ENCODE measurements at regions not wholly inside any gene's neighbourhood (a gene's known extent, or its start where the extent isn't known, plus 50 kb on each side); places are given as distances from the start of the nearest gene placed in this dataset.

DNA sequence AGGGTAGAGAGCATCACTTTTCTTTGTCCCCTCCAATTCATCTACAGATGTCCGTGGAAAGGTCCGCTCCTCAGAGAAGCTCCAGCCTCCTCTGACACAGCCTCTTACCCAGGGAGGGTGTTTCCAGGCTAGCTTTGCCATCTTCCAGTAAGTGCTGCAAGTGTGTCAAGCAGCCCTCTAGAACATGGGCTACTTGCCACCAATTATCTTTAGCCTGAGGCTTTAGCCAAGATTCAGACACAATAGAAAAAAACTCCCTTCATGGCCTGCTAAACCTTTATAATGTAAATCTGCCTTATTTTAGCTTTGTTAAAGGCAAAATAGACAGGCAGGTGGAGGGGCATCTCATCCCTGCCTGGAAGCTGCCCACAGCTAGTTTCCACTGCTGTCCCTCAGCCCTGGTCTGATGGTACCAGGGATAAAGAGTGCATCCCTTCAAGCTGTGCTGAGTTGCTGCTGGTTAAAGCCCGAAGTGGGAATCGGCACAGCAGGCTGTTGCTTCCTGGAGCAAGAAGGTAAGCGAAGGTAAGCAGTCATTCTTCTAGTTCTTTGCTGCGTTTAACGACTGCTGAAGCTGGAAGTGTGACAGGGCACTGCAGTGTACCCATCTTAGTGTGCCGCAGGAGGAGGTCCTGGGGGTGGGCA lies 190.1 kb upstream of the E2F8 start:
- intact Hi-C loops (cut with micrococcal nuclease; ENCODE audit: unreplicated experiment): no loop called here
- CTCF ChIA-PET: no interaction called here

DNA sequence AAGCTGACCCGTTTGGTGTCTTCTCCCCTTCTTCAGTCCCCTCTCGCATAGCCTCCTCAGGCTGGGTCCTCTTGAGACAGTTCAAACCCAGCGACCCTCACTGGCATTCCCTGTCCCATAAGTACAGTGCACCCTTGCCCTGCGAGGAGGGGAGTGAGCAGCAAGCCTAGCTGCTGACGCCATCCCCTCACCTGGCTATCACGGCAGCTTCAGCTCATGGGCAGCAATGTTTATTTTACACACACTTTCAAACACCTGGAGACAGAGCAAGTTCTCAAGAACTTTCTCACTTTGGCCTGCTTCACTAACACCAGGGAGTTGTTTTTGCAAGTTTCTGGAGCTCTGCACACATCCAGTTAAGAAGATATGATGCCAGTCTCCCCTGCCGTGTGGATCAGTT lies 189.6 kb upstream of the E2F8 start:
- H3K4me1 ChIP-seq (ENCODE audit: insufficient read depth, low read length, poor library complexity, severe bottlenecking): no peaks in the 10 kb centered on the region
- ChIA-PET CTCF (no interaction called here), POLR2A (ENCODE audit: low non-redundant PET) (no interaction called here)
- H3K27me3 ChIP-seq (replicated peaks; ENCODE audit: insufficient read depth, low read depth, low read length, poor library complexity): no peaks in the 10 kb centered on the region
- no peak overlapping the region for H3K27ac ChIP-seq (ENCODE audit: low read depth, low read length, poor library complexity, severe bottlenecking)
- no peaks in the 10 kb centered on the region for H3K9me3 ChIP-seq (ENCODE audit: low read depth, low read length, poor library complexity, severe bottlenecking)
- no peaks in the 10 kb centered on the region for H3K36me3 ChIP-seq (ENCODE audit: insufficient read depth, low read length, poor library complexity, severe bottlenecking)
- H3K4me3 ChIP-seq (ENCODE audit: low read depth, low read length, poor library complexity, severe bottlenecking): no peak overlapping the region
- DNase-seq (ENCODE audit: low spot score): no peak
- intact Hi-C loops (cut with micrococcal nuclease; ENCODE audit: unreplicated experiment): no loop called here
- TF ChIP-seq, protein P1, sequence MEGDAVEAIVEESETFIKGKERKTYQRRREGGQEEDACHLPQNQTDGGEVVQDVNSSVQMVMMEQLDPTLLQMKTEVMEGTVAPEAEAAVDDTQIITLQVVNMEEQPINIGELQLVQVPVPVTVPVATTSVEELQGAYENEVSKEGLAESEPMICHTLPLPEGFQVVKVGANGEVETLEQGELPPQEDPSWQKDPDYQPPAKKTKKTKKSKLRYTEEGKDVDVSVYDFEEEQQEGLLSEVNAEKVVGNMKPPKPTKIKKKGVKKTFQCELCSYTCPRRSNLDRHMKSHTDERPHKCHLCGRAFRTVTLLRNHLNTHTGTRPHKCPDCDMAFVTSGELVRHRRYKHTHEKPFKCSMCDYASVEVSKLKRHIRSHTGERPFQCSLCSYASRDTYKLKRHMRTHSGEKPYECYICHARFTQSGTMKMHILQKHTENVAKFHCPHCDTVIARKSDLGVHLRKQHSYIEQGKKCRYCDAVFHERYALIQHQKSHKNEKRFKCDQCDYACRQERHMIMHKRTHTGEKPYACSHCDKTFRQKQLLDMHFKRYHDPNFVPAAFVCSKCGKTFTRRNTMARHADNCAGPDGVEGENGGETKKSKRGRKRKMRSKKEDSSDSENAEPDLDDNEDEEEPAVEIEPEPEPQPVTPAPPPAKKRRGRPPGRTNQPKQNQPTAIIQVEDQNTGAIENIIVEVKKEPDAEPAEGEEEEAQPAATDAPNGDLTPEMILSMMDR (conservative IDR thresholded peaks at IDR 0.05; ENCODE audit: low read depth, low read length): no peak
- no peak for TF ChIP-seq EZH2 (IDR thresholded peaks at IDR 0.05; ENCODE audit: borderline replicate concordance, low read depth, low read length, poor library complexity, severe bottlenecking)
- BruUV-seq (replicated peaks): no TSS peak

More for the DNA sequence above, 190.1 kb upstream of the E2F8 start:
- TF ChIP-seq, protein P1 (conservative IDR thresholded peaks at IDR 0.05; ENCODE audit: low read depth, low read length): no peak
- TF ChIP-seq EZH2 (IDR thresholded peaks at IDR 0.05; ENCODE audit: borderline replicate concordance, low read depth, low read length, poor library complexity, severe bottlenecking): no peak
- no peak for DNase-seq (ENCODE audit: low spot score)
- H3K36me3 ChIP-seq (ENCODE audit: insufficient read depth, low read length, poor library complexity, severe bottlenecking): no peaks in the 10 kb centered on the region
- no TSS peak for BruUV-seq (replicated peaks)
- POLR2A ChIA-PET (ENCODE audit: low non-redundant PET): no interaction called here
- H3K4me3 ChIP-seq (ENCODE audit: low read depth, low read length, poor library complexity, severe bottlenecking): no peak overlapping the region
- H3K9me3 ChIP-seq (ENCODE audit: low read depth, low read length, poor library complexity, severe bottlenecking): peaks cover 3% of the 10 kb centered on the region
- H3K27me3 ChIP-seq (replicated peaks; ENCODE audit: insufficient read depth, low read depth, low read length, poor library complexity): no peaks in the 10 kb centered on the region
- H3K27ac ChIP-seq (ENCODE audit: low read depth, low read length, poor library complexity, severe bottlenecking): no peak overlapping the region
- H3K4me1 ChIP-seq (ENCODE audit: insufficient read depth, low read length, poor library complexity, severe bottlenecking): no peaks in the 10 kb centered on the region

DNA sequence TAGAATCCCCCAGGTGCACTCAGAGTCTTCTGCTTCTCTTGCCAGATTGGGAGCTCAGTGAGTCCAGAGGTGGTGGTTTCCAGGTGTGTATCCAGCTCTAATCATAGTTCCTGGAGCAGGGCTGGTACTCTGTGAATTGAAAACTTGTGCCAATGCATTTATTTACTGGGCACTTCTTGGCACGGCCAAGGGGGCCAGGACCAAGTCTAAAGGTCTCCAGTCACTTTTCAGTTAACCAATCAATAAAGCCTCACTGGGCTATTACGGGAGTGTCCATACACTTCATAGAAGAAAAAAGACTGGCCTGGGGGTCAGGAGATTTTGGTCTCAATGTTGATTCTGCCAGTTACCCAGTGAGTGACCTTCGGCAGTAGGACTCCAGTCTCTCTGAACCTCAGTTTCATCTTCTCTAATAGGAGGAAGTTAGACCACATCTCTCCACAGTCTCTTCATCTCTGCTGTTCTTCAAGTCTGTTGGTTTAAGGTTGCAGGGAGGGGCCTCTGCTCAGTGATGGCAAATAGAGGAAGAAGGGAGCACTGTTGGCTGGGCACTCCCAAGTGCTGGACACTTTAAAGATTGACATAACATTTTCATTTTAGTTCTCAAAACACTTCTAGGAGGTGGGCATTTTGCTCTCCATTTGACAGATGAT lies 188.5 kb upstream of the E2F8 start:
- Histone ChIP-seq H3K4me3 (ENCODE audit: low read depth, low read length, poor library complexity, severe bottlenecking) (no peak overlapping the region), H3K9me3 (ENCODE audit: low read depth, low read length, poor library complexity, severe bottlenecking) (no peaks in the 10 kb centered on the region), H3K36me3 (ENCODE audit: insufficient read depth, low read length, poor library complexity, severe bottlenecking) (no peaks in the 10 kb centered on the region), H3K4me1 (ENCODE audit: insufficient read depth, low read length, poor library complexity, severe bottlenecking) (no peaks in the 10 kb centered on the region), H3K27ac (ENCODE audit: low read depth, low read length, poor library complexity, severe bottlenecking) (no peak overlapping the region), H3K27me3 (replicated peaks; ENCODE audit: insufficient read depth, low read depth, low read length, poor library complexity) (no peaks in the 10 kb centered on the region)
- POLR2A ChIA-PET (ENCODE audit: low non-redundant PET): no interaction called here
- BruUV-seq (replicated peaks): no TSS peak
- DNase-seq (ENCODE audit: low spot score): no peak
- intact Hi-C loops (cut with micrococcal nuclease; ENCODE audit: unreplicated experiment): no loop called here
- CTCF ChIA-PET: no interaction called here
- TF ChIP-seq EZH2 (IDR thresholded peaks at IDR 0.05; ENCODE audit: borderline replicate concordance, low read depth, low read length, poor library complexity, severe bottlenecking): no peak
- TF ChIP-seq, protein P1 (conservative IDR thresholded peaks at IDR 0.05; ENCODE audit: low read depth, low read length): no peak

Data from A673 (cell line).